Spleen (tissue), 7 donors: ENCODE measurements at regions not wholly inside any gene's neighbourhood (a gene's known extent, or its start where the extent isn't known, plus 50 kb on each side); places are given as distances from the start of the nearest gene placed in this dataset.

ENCODE experiments used
- CTCF ChIP-seq, 11 experiments: fragments of 200-600 bp in 7 of 11; fragments of 450-650 bp in 4 of 11; sonication (generic) in 4 of 11; IDR thresholded peaks in 8 of 11; conservative IDR thresholded peaks in 3 of 11; 1 replicate in 7 of 11; 2 replicates in 4 of 11; pipeline versions ENCODE4 v1.4.0 to v1.8.0; 2016 to 2021; ENCODE audit warnings: antibody characterized with exemption in 11 of 11, inconsistent platforms in 4 of 11, mild to moderate bottlenecking in 1 of 11
- POLR2A ChIP-seq, 3 donors: fragments of 450-650 bp; IDR thresholded peaks; one replicate each; pipeline ENCODE4 v1.5.1; 2017; ENCODE audit warnings: antibody characterized with exemption in 3 of 3, mild to moderate bottlenecking in 1 of 3
- POLR2AphosphoS5 ChIP-seq, 3 donors: sonication (generic); formaldehyde crosslinking; IDR thresholded peaks; one replicate each; pipeline ENCODE4 v1.5.1; 2017; ENCODE audit warnings: antibody characterized with exemption in 3 of 3
- donor health status: DM: no; HTN: no; CAD: no; lungs with moderate emphysema.
- donor health status: DM: no; HTN: no; CAD: no.
- donor health status: DM: no; HTN: no; CAD: no.

GRCh38 chr5:96247097-96247701 lies 185.8 kb downstream of the PCSK1 start:
- TF ChIP-seq CTCF (IDR thresholded peaks at IDR 0.05 in 8 of 11, conservative IDR thresholded peaks at IDR 0.05 in 3 of 11) (no peak), POLR2AphosphoS5 (IDR thresholded peaks at IDR 0.05) (no peak), POLR2A (IDR thresholded peaks at IDR 0.05) (no peak)
